SU-DHL-6 (cell line): ENCODE measurements at regions not wholly inside any gene's neighbourhood (a gene's known extent, or its start where the extent isn't known, plus 50 kb on each side); places are given as distances from the start of the nearest gene placed in this dataset.
"Not testable (repeated sequence)": the region's sequence is repeated elsewhere in the genome, so short reads cannot be mapped to it uniquely, and the experiment has no call there.

ENCODE experiments used
- CTCF ChIP-seq: fragments of 200-600 bp; sonication (generic); IDR thresholded peaks from one replicate; pipeline ENCODE4 v1.5.1; 2017; ENCODE audit warnings: antibody characterized with exemption, mild to moderate bottlenecking, low read length, moderate library complexity; ENCODE audit not compliant: insufficient read depth, poor library complexity, severe bottlenecking
- EZH2phosphoT487 ChIP-seq: fragments of 200-600 bp; sonication (generic), shearing (Covaris generic); conservative IDR thresholded peaks from 2 replicates; pipeline ENCODE4 v1.6.1; 2018; ENCODE audit warnings: mild to moderate bottlenecking, antibody characterized with exemption, low read length, moderate library complexity, mixed read lengths

GRCh38 chr16:13489416-13489815 is 430.5 kb upstream of the ERCC4 start:
- not testable (repeated sequence) for TF ChIP-seq CTCF, EZH2phosphoT487
